ENCODE measurements at regions not wholly inside any gene's neighbourhood (a gene's known extent, or its start where the extent isn't known, plus 50 kb on each side); places are given as distances from the start of the nearest gene placed in this dataset.
"Not testable (repeated sequence)": the region's sequence is repeated elsewhere in the genome, so short reads cannot be mapped to it uniquely, and the experiment has no call there.

DNA sequence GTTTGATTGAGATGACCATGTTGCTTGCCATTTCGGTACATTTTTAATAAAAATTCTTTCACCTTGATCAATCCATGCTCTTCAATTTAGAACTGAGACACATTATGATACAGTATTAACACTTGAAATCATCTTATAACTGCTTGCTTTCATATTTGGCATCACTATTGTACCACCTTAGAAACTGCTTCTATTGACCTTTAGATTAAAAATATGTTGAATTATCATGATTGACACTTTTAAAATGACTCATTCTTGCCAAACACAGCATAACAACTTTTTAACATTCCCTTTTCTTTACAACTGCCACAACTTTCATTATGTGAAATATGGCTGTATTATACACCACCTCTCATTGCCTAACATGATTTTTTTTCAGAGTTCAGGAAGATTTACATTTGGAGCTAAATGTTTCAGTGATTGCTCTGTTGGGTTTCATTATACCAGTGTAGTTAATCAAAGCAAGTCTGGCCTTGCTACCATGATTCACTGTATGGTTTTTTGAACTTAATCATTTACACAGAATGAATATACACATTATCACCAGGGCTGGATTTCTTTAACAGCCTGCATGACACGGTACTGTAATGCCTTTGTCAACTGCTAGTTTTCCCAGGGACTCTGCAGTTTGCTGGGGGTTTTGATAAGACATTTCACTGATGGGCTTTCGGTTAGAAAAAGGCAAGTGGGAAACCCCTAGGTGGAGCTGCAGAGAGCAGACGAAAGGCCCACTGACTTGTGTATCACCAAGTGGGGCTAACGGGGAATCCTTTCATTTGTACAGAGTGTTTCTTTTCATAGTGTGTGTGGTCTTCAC is 93.6 kb upstream of the TLE4 start:
- DNase-seq = peak in 1 of 5 donors; percentile 3

DNA sequence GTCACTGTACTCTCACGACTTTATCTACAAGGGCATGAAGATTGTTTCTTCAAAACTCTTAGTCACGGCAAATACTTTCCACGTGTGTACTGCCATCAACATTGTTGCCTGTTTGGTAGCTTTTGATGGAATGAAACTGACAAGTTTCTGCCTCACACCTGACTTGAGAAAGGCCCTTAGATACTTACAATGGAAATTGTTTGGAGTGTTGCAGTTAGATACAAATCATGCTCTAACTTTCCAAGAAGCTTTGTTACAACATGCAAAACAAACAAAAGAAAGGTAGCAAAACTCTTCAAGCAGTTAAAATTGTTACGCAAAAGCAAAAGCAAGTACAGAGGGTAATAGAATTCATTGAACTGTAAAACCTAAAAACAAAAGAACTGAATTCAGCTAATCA is 91.1 kb upstream of the TLE4 start:
- no peak for DNase-seq

GRCh38 chr9:79481846-79482477 is 89.8 kb upstream of the TLE4 start:
- no peak for DNase-seq

DNA sequence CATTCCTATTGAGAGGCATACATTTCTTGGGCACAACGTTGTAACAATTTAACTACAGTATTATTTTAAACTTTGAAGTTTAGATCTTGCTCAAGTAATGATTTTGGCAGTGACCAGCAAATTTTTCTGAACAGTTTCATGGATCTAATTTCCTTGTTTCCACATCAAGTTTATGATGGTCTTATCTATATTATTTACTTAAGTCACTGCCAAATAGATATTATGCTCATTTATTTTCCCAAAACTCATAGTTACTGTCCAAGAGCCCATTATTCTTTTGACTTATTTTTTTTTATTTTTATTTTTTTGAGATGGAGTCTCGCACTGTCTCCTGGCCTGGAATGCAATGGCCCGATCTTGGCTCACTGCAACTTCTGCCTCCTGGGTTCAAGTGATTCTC is 86.5 kb upstream of the TLE4 start:
- no peak for DNase-seq

GRCh38 chr9:79489261-79490000 is 82.3 kb upstream of the TLE4 start:
- DNase-seq = no peak

DNA sequence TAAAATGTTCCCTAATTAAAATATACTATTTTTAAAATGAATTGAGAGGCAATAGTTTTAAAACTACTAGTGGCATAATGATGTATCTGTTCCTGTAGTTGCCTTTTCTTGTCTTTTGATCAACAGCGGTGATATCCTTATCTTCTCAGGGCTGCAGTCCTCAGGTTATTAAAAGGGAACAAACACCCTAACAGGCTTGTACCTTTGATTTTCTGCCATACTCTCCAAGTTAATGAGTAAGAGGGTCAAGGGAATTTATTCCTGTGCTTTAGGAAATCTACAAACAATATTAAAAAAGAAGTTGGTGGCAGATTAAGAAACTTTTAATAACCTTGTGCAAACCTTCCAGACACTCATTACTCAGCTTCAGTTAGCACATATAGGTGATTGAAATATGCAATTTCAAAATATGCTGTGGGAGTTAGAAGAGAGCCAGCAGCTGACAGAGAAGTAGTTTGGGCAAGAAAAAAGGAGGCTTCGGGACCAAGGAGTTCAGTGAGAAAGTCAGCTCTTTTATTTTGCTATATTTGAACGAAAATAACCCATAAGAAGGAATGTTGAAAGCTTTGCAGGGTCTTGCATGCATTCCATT is 81.0 kb upstream of the TLE4 start:
- DNase-seq = no peak

- no peak for DNase-seq
These were observed 79.4 kb upstream of the TLE4 start for GRCh38 chr9:79492092-79493009.

DNA sequence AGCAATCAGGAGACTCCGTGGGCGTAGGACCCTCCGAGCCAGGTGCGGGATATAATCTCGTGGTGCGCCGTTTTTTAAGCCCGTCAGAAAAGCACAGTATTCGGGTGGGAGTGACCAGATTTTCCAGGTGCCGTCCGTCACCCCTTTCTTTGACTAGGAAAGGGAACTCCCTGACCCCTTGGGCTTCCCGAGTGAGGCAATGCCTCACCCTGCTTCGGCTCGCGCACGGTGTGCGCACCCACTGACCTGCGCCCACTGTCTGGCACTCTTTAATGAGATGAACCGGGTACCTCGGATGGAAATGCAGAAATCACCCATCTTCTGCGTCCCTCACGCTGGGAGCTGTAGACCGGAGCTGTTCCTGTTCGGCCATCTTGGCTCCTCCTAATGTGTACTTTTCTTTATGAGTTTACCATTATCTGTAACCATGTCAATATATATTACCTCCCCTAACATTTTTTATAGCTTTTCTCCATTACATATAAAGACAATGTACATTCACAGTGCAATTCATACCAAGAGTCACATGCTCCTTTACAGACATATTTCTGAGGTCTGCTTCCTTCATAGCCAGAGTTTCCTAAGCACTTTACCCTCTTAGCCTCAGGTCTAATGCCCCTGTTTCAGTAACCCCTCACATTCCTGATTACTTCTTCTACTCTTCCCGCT is 71.4 kb upstream of the TLE4 start:
- not testable (repeated sequence) for DNase-seq

DNA sequence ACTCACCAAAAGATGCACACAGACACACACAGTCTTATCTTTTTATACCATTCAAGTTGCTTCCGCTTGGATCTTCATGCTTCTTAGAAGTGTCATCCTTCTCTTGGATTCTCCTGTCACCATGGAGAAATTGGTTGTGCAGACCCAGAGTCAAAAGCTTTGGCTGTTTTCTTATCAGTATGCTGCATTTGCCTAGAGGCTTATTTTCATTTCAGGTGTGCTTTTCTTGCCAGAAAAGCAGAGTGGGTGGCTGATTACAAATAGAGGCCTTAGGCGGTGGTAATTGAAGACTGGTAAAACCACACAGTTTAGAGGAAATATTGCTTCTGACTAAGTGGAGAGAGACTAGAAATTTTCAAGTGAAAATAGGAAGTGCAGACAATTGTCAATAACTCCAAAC is 70.2 kb upstream of the TLE4 start:
- no peak for DNase-seq

GRCh38 chr9:79507801-79508200 is 64.0 kb upstream of the TLE4 start:
- DNase-seq = no peak

DNA sequence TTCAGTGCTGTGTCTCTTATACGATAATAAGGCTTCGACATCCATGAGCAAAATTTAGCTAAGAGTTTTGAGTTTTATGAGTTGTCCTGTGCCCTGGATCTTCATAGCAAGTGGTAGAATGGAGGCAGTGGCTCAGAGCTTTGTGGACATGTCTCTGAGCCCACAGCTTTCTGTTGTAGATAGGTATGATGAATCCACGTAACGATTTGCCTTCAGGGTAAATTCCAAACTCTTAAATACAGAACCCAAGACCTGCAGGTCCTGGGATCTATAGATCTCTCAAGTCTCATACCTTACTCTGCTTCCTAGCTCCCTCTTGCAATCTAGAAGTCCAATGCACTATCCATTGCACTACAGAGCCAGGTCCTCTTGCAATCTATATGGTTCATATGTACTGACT is 59.5 kb upstream of the TLE4 start:
- DNase-seq = no peak

Data from T-helper 1 cell (primary cell).